KMS-11 (cell line): ENCODE measurements at regions not wholly inside any gene's neighbourhood (a gene's known extent, or its start where the extent isn't known, plus 50 kb on each side); places are given as distances from the start of the nearest gene placed in this dataset.

Experiments
- H2AFZ ChIP-seq: fragments of 200-600 bp; sonication (generic); 2 replicates; pipeline ENCODE4 v1.6.1; 2016; ENCODE audit warnings: antibody characterized with exemption, mixed run types, low read depth
- H3K27ac ChIP-seq: fragments of 200-600 bp; sonication (generic); 2 replicates; pipeline ENCODE4 v1.6.1; 2016; ENCODE audit warnings: mild to moderate bottlenecking, mixed run types
- H3K27me3 ChIP-seq: fragments of 200-600 bp; sonication (generic); 2 replicates; pipeline ENCODE4 v1.6.1; 2017; ENCODE audit warnings: mild to moderate bottlenecking, low read depth, mixed run types, moderate library complexity; ENCODE audit not compliant: insufficient read depth
- H3K36me3 ChIP-seq: fragments of 200-600 bp; sonication (generic); 2 replicates; pipeline ENCODE4 v1.6.1; 2017; ENCODE audit warnings: mild to moderate bottlenecking, mixed run types; ENCODE audit not compliant: insufficient read depth
- H3K4me1 ChIP-seq: fragments of 200-600 bp; sonication (generic); 2 replicates; pipeline ENCODE4 v1.6.1; 2016; ENCODE audit warnings: mild to moderate bottlenecking, low read depth, mixed run types; ENCODE audit not compliant: poor library complexity, severe bottlenecking
- H3K4me2 ChIP-seq: fragments of 200-600 bp; sonication (generic); 2 replicates; pipeline ENCODE4 v1.7.0; 2016; ENCODE audit warnings: mild to moderate bottlenecking, mixed run types
- H3K4me3 ChIP-seq: fragments of 200-600 bp; sonication (generic); IDR thresholded peaks from 2 replicates; pipeline ENCODE4 v1.6.1; 2017; ENCODE audit warnings: low read depth, low read length, mixed read lengths; ENCODE audit not compliant: insufficient read depth
- H3K79me2 ChIP-seq: fragments of 200-600 bp; sonication (generic); 2 replicates; pipeline ENCODE4 v1.6.1; 2016; ENCODE audit warnings: low read depth, mixed run types; ENCODE audit not compliant: insufficient read depth
- H3K9ac ChIP-seq: fragments of 200-600 bp; sonication (generic); 2 replicates; pipeline ENCODE4 v1.6.1; 2016; ENCODE audit warnings: mild to moderate bottlenecking, mixed run types
- H4K20me1 ChIP-seq: fragments of 200-600 bp; sonication (generic); 2 replicates; pipeline ENCODE4 v1.6.1; 2016; ENCODE audit warnings: mild to moderate bottlenecking, mixed run types; ENCODE audit not compliant: insufficient read depth
- CTCF ChIP-seq: fragments of 200-600 bp; sonication (generic); conservative IDR thresholded peaks from 2 replicates; pipeline ENCODE4 v1.6.1; 2017; ENCODE audit warnings: low read depth, mild to moderate bottlenecking, antibody characterized with exemption, low read length, moderate library complexity, mixed read lengths

GRCh38 chr5:82336959-82337351 is 58.8 kb upstream of the RPS23 start:
- Histone ChIP-seq H3K27ac (no peak overlapping the region), H3K4me2 (no peak overlapping the region), H3K36me3 (no peaks in the 10 kb centered on the region)

GRCh38 chr5:82336226-82336958 is 58.2 kb upstream of the RPS23 start:
- no peaks in the 10 kb centered on the region for H4K20me1 ChIP-seq
- no peaks in the 10 kb centered on the region for H3K36me3 ChIP-seq
- no peak for TF ChIP-seq CTCF
- no peak overlapping the region for H3K27ac ChIP-seq
- H3K4me3 ChIP-seq: no peak overlapping the region
- H3K4me1 ChIP-seq: no peaks in the 10 kb centered on the region
- no peak overlapping the region for H2AFZ ChIP-seq
- H3K9ac ChIP-seq: no peak overlapping the region
- no peaks in the 10 kb centered on the region for H3K27me3 ChIP-seq
- no peak overlapping the region for H3K4me2 ChIP-seq
- H3K79me2 ChIP-seq: no peaks in the 10 kb centered on the region

More at GRCh38 chr5:82336959-82337351, 58.8 kb upstream of the RPS23 start:
- H4K20me1 ChIP-seq: no peaks in the 10 kb centered on the region
- TF ChIP-seq CTCF: no peak
- H3K27me3 ChIP-seq: no peaks in the 10 kb centered on the region
- H3K4me1 ChIP-seq: no peaks in the 10 kb centered on the region
- H3K9ac ChIP-seq: no peak overlapping the region
- H3K79me2 ChIP-seq: no peaks in the 10 kb centered on the region
- no peak overlapping the region for H2AFZ ChIP-seq
- no peak overlapping the region for H3K4me3 ChIP-seq

- no peaks in the 10 kb centered on the region for H3K79me2 ChIP-seq
- no peaks in the 10 kb centered on the region for H3K36me3 ChIP-seq
- H3K4me2 ChIP-seq: no peak overlapping the region
- H3K27me3 ChIP-seq: no peaks in the 10 kb centered on the region
- no peak overlapping the region for H3K9ac ChIP-seq
- H4K20me1 ChIP-seq: no peaks in the 10 kb centered on the region
- H2AFZ ChIP-seq: no peak overlapping the region
- TF ChIP-seq CTCF: no peak
- H3K4me1 ChIP-seq: no peaks in the 10 kb centered on the region
- no peak overlapping the region for H3K4me3 ChIP-seq
- no peak overlapping the region for H3K27ac ChIP-seq
Measured at GRCh38 chr5:82335806-82336205, 57.7 kb upstream of the RPS23 start.

GRCh38 chr5:82334856-82335255 is 56.7 kb upstream of the RPS23 start:
- H4K20me1 ChIP-seq: no peaks in the 10 kb centered on the region
- no peak overlapping the region for H3K9ac ChIP-seq
- no peak for TF ChIP-seq CTCF
- H3K27me3 ChIP-seq: no peaks in the 10 kb centered on the region
- no peak overlapping the region for H3K27ac ChIP-seq
- no peak overlapping the region for H3K4me2 ChIP-seq
- H3K4me1 ChIP-seq: no peaks in the 10 kb centered on the region
- H3K79me2 ChIP-seq: no peaks in the 10 kb centered on the region
- no peak overlapping the region for H3K4me3 ChIP-seq
- H3K36me3 ChIP-seq: no peaks in the 10 kb centered on the region
- no peak overlapping the region for H2AFZ ChIP-seq
